GM19455 (cell line): ENCODE measurements at regions not wholly inside any gene's neighbourhood (a gene's known extent, or its start where the extent isn't known, plus 50 kb on each side); places are given as distances from the start of the nearest gene placed in this dataset.

Experiments
- ATAC-seq: cut with Tn5 transposase; IDR thresholded peaks from one replicate; pipeline ENCODE4 v1.9.1; 2021; ENCODE audit not compliant: unreplicated experiment

DNA sequence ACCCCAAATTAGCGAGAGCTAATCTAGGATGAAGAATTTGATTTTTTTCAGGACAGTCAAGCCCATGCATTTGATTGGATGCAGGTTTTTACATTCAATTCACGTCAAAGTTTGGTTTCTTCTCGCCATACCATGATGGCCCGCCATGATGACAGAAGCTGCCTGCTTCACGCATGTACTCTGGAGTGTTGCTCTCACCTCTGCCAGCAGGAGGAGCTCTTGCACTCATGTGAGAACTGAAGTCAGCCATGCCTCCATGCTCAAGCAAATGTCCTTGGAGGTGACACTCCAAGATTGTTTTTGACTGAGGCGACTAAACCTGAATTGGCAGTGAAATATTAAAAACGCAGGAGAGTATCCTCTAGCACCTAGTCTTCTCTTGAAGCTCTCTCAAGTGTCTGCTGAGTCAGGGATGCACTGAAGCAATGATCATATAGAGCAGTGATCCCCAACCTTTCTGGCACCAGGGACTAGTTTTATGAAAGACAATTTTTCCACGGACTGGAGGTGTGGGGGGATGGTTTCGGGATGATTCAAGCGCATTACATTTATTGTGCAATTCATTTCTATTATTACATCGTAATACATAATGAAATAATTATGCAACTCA, 120.9 kb downstream of the SAMMSON start:
- ATAC-seq = peak; percentile 100

DNA sequence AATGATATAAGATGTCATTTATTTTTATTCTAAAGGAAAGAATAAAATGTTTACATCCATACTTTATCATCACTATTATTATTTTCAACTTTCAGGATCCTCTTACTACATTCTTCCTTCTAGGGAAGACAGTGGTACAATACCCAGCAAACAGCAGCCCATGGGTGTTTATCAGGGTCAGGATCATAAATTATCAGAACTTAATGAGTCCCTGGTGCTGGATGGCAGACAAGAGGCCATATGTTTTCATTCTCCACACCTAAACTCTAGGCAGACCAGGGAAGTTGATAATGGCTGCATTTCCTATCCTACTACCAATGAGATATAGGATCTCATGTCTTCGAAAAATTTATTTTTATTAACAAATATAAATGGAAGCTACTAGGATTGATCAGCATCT, 127.7 kb downstream of the SAMMSON start:
- ATAC-seq = no peak

DNA sequence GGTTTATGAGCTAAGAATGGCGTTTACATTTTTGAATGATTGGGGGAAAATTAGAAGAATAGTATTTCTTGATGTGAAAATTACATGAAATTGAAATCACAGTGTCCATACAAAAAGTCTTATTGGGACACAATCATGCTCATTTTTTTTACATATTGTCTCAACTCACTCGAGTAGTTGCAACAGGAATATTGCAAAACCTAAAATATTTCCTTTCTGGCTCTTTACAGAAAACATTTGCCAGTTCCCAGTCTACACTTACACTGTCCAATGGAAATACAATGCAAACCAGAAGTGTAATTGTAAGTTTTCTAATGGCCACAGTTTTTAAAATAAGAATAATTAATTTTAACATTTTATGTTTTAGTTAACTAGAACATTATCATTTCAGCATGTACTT, 137.8 kb downstream of the SAMMSON start:
- no peak for ATAC-seq

DNA sequence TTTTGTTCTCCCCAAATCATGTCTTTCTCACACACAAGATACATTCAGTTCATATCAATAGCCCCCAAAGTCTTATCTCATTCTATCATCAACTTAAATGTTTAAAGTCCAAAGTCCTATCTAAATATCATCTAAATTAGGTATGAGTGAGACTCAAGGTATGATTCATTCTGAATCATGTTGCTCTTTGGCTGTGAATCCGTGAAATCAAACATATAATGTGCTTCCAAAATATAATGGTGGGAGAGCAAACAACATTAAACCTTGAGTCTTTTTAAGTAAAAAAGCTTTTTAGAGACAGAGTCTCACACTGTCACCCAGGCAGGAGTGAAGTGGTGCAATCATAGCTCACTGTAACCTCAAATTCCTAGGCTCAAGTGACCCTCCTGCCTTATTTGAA, 139.1 kb downstream of the SAMMSON start:
- no peak for ATAC-seq
